ENCODE measurements at regions not wholly inside any gene's neighbourhood (a gene's known extent, or its start where the extent isn't known, plus 50 kb on each side); places are given as distances from the start of the nearest gene placed in this dataset.

DNA sequence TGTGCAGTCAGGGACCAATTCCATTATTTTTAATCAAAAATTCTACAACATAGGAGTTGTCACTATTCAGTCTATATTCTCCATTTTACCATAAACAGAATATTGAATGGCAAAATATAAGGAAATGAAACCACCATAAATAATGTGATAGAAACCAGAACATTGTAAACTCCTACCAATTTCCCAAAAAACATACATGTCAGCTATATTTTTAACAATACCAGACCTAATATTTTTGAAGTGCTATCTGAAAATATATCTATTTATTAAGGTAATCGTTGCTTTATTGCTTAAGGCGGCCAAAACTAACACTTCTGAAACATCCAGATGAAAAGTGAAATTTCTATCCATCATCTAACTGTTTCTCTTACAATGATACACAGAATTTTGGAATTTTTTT, 123.0 kb upstream of the C11orf58 start:
- TF ChIP-seq, protein P1, sequence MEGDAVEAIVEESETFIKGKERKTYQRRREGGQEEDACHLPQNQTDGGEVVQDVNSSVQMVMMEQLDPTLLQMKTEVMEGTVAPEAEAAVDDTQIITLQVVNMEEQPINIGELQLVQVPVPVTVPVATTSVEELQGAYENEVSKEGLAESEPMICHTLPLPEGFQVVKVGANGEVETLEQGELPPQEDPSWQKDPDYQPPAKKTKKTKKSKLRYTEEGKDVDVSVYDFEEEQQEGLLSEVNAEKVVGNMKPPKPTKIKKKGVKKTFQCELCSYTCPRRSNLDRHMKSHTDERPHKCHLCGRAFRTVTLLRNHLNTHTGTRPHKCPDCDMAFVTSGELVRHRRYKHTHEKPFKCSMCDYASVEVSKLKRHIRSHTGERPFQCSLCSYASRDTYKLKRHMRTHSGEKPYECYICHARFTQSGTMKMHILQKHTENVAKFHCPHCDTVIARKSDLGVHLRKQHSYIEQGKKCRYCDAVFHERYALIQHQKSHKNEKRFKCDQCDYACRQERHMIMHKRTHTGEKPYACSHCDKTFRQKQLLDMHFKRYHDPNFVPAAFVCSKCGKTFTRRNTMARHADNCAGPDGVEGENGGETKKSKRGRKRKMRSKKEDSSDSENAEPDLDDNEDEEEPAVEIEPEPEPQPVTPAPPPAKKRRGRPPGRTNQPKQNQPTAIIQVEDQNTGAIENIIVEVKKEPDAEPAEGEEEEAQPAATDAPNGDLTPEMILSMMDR (IDR thresholded peaks at IDR 0.05): no peak
- TF ChIP-seq SIN3A (IDR thresholded peaks at IDR 0.05; ENCODE audit: borderline replicate concordance, insufficient read depth, low read depth, low read length) (no peak), POLR2AphosphoS5 (IDR thresholded peaks at IDR 0.05; ENCODE audit: low read depth, low read length) (no peak)
